ENCODE measurements at regions not wholly inside any gene's neighbourhood (a gene's known extent, or its start where the extent isn't known, plus 50 kb on each side); places are given as distances from the start of the nearest gene placed in this dataset.

GRCh38 chr1:224496826-224497225, 62.2 kb upstream of the WDR26 start:
- Histone ChIP-seq H3K4me1 (ENCODE audit: control insufficient read depth in 5 of 5, insufficient read depth in 5 of 5, low read length in 5 of 5) (peaks cover 8 to 32% (median 20%) of the 10 kb centered on the region in 5 donors), H3K27ac (ENCODE audit: low read depth, low read length) (no peak overlapping the region), H3K27me3 (ENCODE audit: control insufficient read depth in 5 of 5, insufficient read depth in 4 of 5, low read length in 5 of 5) (no peaks in the 10 kb centered on the region), H3K9ac (ENCODE audit: low read length in 5 of 5) (no peak overlapping the region), H3K36me3 (ENCODE audit: control insufficient read depth in 5 of 5, insufficient read depth in 5 of 5, low read length in 5 of 5) (no peaks in the 10 kb centered on the region), H3K9me3 (ENCODE audit: control insufficient read depth in 5 of 5, low read length in 5 of 5) (peaks cover 0 to 4% (median 0%) of the 10 kb centered on the region in 5 donors), H3K4me3 (ENCODE audit: low read depth in 1 of 5, low read length in 5 of 5) (no peak overlapping the region)

GRCh38 chr1:224497714-224498573, 63.3 kb upstream of the WDR26 start:
- no peaks in the 10 kb centered on the region for H3K36me3 ChIP-seq (ENCODE audit: control insufficient read depth in 5 of 5, insufficient read depth in 5 of 5, low read length in 5 of 5)
- H3K27ac ChIP-seq (ENCODE audit: low read depth, low read length), result peak overlapping the region; percentile 70
- peak overlapping the region in 2 of 5 donors; percentile 5 to 25 for H3K9ac ChIP-seq (ENCODE audit: low read length in 5 of 5)
- H3K9me3 ChIP-seq (ENCODE audit: control insufficient read depth in 5 of 5, low read length in 5 of 5), result peaks cover 0 to 4% (median 0%) of the 10 kb centered on the region in 5 donors
- no peaks in the 10 kb centered on the region for H3K27me3 ChIP-seq (ENCODE audit: control insufficient read depth in 5 of 5, insufficient read depth in 4 of 5, low read length in 5 of 5)
- peaks cover 10 to 43% (median 30%) of the 10 kb centered on the region in 5 donors for H3K4me1 ChIP-seq (ENCODE audit: control insufficient read depth in 5 of 5, insufficient read depth in 5 of 5, low read length in 5 of 5)
- peak overlapping the region in 2 of 5 donors; percentile 21 to 35 for H3K4me3 ChIP-seq (ENCODE audit: low read depth in 1 of 5, low read length in 5 of 5)

GRCh38 chr1:224498574-224499170, 64.1 kb upstream of the WDR26 start:
- Histone ChIP-seq H3K9ac (ENCODE audit: low read length in 5 of 5) (peak overlapping the region in 1 of 5 donors; percentile 2), H3K36me3 (ENCODE audit: control insufficient read depth in 5 of 5, insufficient read depth in 5 of 5, low read length in 5 of 5) (no peaks in the 10 kb centered on the region), H3K4me3 (ENCODE audit: low read depth in 1 of 5, low read length in 5 of 5) (peak overlapping the region in 3 of 5 donors; percentile 21 to 35 (median 32)), H3K27me3 (ENCODE audit: control insufficient read depth in 5 of 5, insufficient read depth in 4 of 5, low read length in 5 of 5) (no peaks in the 10 kb centered on the region), H3K4me1 (ENCODE audit: control insufficient read depth in 5 of 5, insufficient read depth in 5 of 5, low read length in 5 of 5) (peaks cover 16 to 50% (median 37%) of the 10 kb centered on the region in 5 donors), H3K9me3 (ENCODE audit: control insufficient read depth in 5 of 5, low read length in 5 of 5) (peaks cover 0 to 4% (median 0%) of the 10 kb centered on the region in 5 donors), H3K27ac (ENCODE audit: low read depth, low read length) (peak overlapping the region; percentile 70)

GRCh38 chr1:224499204-224499603, 64.6 kb upstream of the WDR26 start:
- Histone ChIP-seq H3K4me1 (ENCODE audit: control insufficient read depth in 5 of 5, insufficient read depth in 5 of 5, low read length in 5 of 5) (peaks cover 20 to 55% (median 42%) of the 10 kb centered on the region in 5 donors), H3K9me3 (ENCODE audit: control insufficient read depth in 5 of 5, low read length in 5 of 5) (peaks cover 0 to 4% (median 0%) of the 10 kb centered on the region in 5 donors), H3K27ac (ENCODE audit: low read depth, low read length) (peak overlapping the region; percentile 70)

GRCh38 chr1:224500796-224501195, 66.2 kb upstream of the WDR26 start:
- no peak overlapping the region for H3K27ac ChIP-seq (ENCODE audit: low read depth, low read length)
- H3K9me3 ChIP-seq (ENCODE audit: control insufficient read depth in 5 of 5, low read length in 5 of 5), result peaks cover 0 to 4% (median 0%) of the 10 kb centered on the region in 5 donors
- H3K9ac ChIP-seq (ENCODE audit: low read length in 5 of 5), result no peak overlapping the region
- peaks cover 21 to 64% (median 56%) of the 10 kb centered on the region in 5 donors for H3K4me1 ChIP-seq (ENCODE audit: control insufficient read depth in 5 of 5, insufficient read depth in 5 of 5, low read length in 5 of 5)
- H3K4me3 ChIP-seq (ENCODE audit: low read depth in 1 of 5, low read length in 5 of 5), result no peak overlapping the region
- H3K27me3 ChIP-seq (ENCODE audit: control insufficient read depth in 5 of 5, insufficient read depth in 4 of 5, low read length in 5 of 5), result no peaks in the 10 kb centered on the region
- no peaks in the 10 kb centered on the region for H3K36me3 ChIP-seq (ENCODE audit: control insufficient read depth in 5 of 5, insufficient read depth in 5 of 5, low read length in 5 of 5)

More at GRCh38 chr1:224499204-224499603, 64.6 kb upstream of the WDR26 start:
- no peaks in the 10 kb centered on the region for H3K36me3 ChIP-seq (ENCODE audit: control insufficient read depth in 5 of 5, insufficient read depth in 5 of 5, low read length in 5 of 5)
- no peak overlapping the region for H3K9ac ChIP-seq (ENCODE audit: low read length in 5 of 5)
- H3K4me3 ChIP-seq (ENCODE audit: low read depth in 1 of 5, low read length in 5 of 5), result no peak overlapping the region
- H3K27me3 ChIP-seq (ENCODE audit: control insufficient read depth in 5 of 5, insufficient read depth in 4 of 5, low read length in 5 of 5), result no peaks in the 10 kb centered on the region

- H3K9me3 ChIP-seq (ENCODE audit: control insufficient read depth in 5 of 5, low read length in 5 of 5), result peaks cover 0 to 3% (median 0%) of the 10 kb centered on the region in 5 donors
- no peak overlapping the region for H3K4me3 ChIP-seq (ENCODE audit: low read depth in 1 of 5, low read length in 5 of 5)
- H3K9ac ChIP-seq (ENCODE audit: low read length in 5 of 5), result no peak overlapping the region
- H3K4me1 ChIP-seq (ENCODE audit: control insufficient read depth in 5 of 5, insufficient read depth in 5 of 5, low read length in 5 of 5), result peaks cover 21 to 67% (median 61%) of the 10 kb centered on the region in 5 donors
- no peaks in the 10 kb centered on the region for H3K27me3 ChIP-seq (ENCODE audit: control insufficient read depth in 5 of 5, insufficient read depth in 4 of 5, low read length in 5 of 5)
- H3K36me3 ChIP-seq (ENCODE audit: control insufficient read depth in 5 of 5, insufficient read depth in 5 of 5, low read length in 5 of 5), result no peaks in the 10 kb centered on the region
- H3K27ac ChIP-seq (ENCODE audit: low read depth, low read length), result no peak overlapping the region
Measured at GRCh38 chr1:224501836-224502235, 67.2 kb upstream of the WDR26 start.

- peaks cover 21 to 64% (median 60%) of the 10 kb centered on the region in 5 donors for H3K4me1 ChIP-seq (ENCODE audit: control insufficient read depth in 5 of 5, insufficient read depth in 5 of 5, low read length in 5 of 5)
- H3K9me3 ChIP-seq (ENCODE audit: control insufficient read depth in 5 of 5, low read length in 5 of 5), result no peaks in the 10 kb centered on the region
- H3K36me3 ChIP-seq (ENCODE audit: control insufficient read depth in 5 of 5, insufficient read depth in 5 of 5, low read length in 5 of 5), result no peaks in the 10 kb centered on the region
- H3K27me3 ChIP-seq (ENCODE audit: control insufficient read depth in 5 of 5, insufficient read depth in 4 of 5, low read length in 5 of 5), result no peaks in the 10 kb centered on the region
- H3K27ac ChIP-seq (ENCODE audit: low read depth, low read length), result peak overlapping the region; percentile 39
- no peak overlapping the region for H3K4me3 ChIP-seq (ENCODE audit: low read depth in 1 of 5, low read length in 5 of 5)
- H3K9ac ChIP-seq (ENCODE audit: low read length in 5 of 5), result peak overlapping the region in 1 of 5 donors; percentile 64
Measured at GRCh38 chr1:224502459-224503160, 68.0 kb upstream of the WDR26 start.

- Histone ChIP-seq H3K4me1 (ENCODE audit: control insufficient read depth in 5 of 5, insufficient read depth in 5 of 5, low read length in 5 of 5) (peaks cover 19 to 57% (median 53%) of the 10 kb centered on the region in 5 donors), H3K27me3 (ENCODE audit: control insufficient read depth in 5 of 5, insufficient read depth in 4 of 5, low read length in 5 of 5) (no peaks in the 10 kb centered on the region), H3K4me3 (ENCODE audit: low read depth in 1 of 5, low read length in 5 of 5) (peak overlapping the region in 1 of 5 donors; percentile 33), H3K36me3 (ENCODE audit: control insufficient read depth in 5 of 5, insufficient read depth in 5 of 5, low read length in 5 of 5) (no peaks in the 10 kb centered on the region), H3K9ac (ENCODE audit: low read length in 5 of 5) (peak overlapping the region; percentile 41 to 64 (median 45)), H3K27ac (ENCODE audit: low read depth, low read length) (peak overlapping the region; percentile 39), H3K9me3 (ENCODE audit: control insufficient read depth in 5 of 5, low read length in 5 of 5) (no peaks in the 10 kb centered on the region)
Measured at GRCh38 chr1:224503161-224504118, 68.8 kb upstream of the WDR26 start.
